ENCODE measurements at regions not wholly inside any gene's neighbourhood (a gene's known extent, or its start where the extent isn't known, plus 50 kb on each side); places are given as distances from the start of the nearest gene placed in this dataset.

GRCh38 chr7:17027143-17027788, 145.5 kb upstream of the AGR3 start:
- H2AFZ ChIP-seq (ENCODE audit: low read depth, low read length, severe bottlenecking) = no peak overlapping the region
- no peak overlapping the region for H3K4me2 ChIP-seq (ENCODE audit: low read depth, low read length, poor library complexity, severe bottlenecking)

DNA sequence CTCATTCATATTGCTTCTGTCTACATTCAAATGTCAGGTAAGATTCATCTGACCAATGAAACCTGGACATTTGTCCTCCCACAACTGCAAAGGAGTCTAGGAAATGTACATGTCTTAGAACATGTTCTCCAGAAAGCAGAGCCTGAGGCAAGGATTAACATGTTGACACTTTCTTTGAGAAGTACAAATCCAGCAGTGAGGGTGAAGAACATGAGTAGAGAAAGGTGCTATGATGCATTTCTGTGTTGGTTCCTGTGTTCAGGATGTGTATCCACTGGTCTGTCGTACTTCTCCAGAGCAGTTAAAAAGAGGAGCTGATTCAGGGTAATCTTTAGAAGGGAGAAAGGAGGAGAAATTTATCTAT, 146.0 kb upstream of the AGR3 start:
- Histone ChIP-seq H4K20me1 (ENCODE audit: low read depth, low read length) (no peaks in the 10 kb centered on the region), H3K9me2 (replicated peaks; ENCODE audit: insufficient read depth, low read length) (no peaks in the 10 kb centered on the region), H3K4me3 (ENCODE audit: insufficient read depth, low read length, poor library complexity, severe bottlenecking) (no peak overlapping the region), H3K27me3 (ENCODE audit: low read length) (no peaks in the 10 kb centered on the region), H3K27ac (ENCODE audit: low read depth, low read length) (no peak overlapping the region), H3K4me2 (ENCODE audit: low read depth, low read length, poor library complexity, severe bottlenecking) (no peak overlapping the region), H3K36me3 (ENCODE audit: low read length) (no peaks in the 10 kb centered on the region), H3F3A (ENCODE audit: insufficient read depth) (no peaks in the 10 kb centered on the region), H3K79me2 (ENCODE audit: insufficient read depth, low read length) (no peaks in the 10 kb centered on the region), H2AFZ (ENCODE audit: low read depth, low read length, severe bottlenecking) (no peak overlapping the region), H3K9me3 (ENCODE audit: insufficient read depth, low read length) (no peaks in the 10 kb centered on the region), H3K9ac (ENCODE audit: low read length) (no peak overlapping the region)
- TF ChIP-seq EZH2phosphoT487 (conservative IDR thresholded peaks at IDR 0.05; ENCODE audit: low read length) (no peak), CTCF (IDR thresholded peaks at IDR 0.05; ENCODE audit: insufficient read depth, low read length, poor library complexity, severe bottlenecking) (no peak)

More at GRCh38 chr7:17027143-17027788, 145.5 kb upstream of the AGR3 start:
- no peak overlapping the region for H3K27ac ChIP-seq (ENCODE audit: low read depth, low read length)
- H3K9me2 ChIP-seq (replicated peaks; ENCODE audit: insufficient read depth, low read length) = no peaks in the 10 kb centered on the region
- H3K79me2 ChIP-seq (ENCODE audit: insufficient read depth, low read length) = no peaks in the 10 kb centered on the region
- TF ChIP-seq CTCF (IDR thresholded peaks at IDR 0.05; ENCODE audit: insufficient read depth, low read length, poor library complexity, severe bottlenecking) (no peak), EZH2phosphoT487 (conservative IDR thresholded peaks at IDR 0.05; ENCODE audit: low read length) (no peak)
- no peaks in the 10 kb centered on the region for H3K27me3 ChIP-seq (ENCODE audit: low read length)
- H3K9ac ChIP-seq (ENCODE audit: low read length) = no peak overlapping the region
- H3K36me3 ChIP-seq (ENCODE audit: low read length) = no peaks in the 10 kb centered on the region
- H4K20me1 ChIP-seq (ENCODE audit: low read depth, low read length) = no peaks in the 10 kb centered on the region
- H3K4me3 ChIP-seq (ENCODE audit: insufficient read depth, low read length, poor library complexity, severe bottlenecking) = no peak overlapping the region
- H3F3A ChIP-seq (ENCODE audit: insufficient read depth) = no peaks in the 10 kb centered on the region
- no peaks in the 10 kb centered on the region for H3K9me3 ChIP-seq (ENCODE audit: insufficient read depth, low read length)

- no peaks in the 10 kb centered on the region for H3F3A ChIP-seq (ENCODE audit: insufficient read depth)
- no peak overlapping the region for H2AFZ ChIP-seq (ENCODE audit: low read depth, low read length, severe bottlenecking)
- no peaks in the 10 kb centered on the region for H3K27me3 ChIP-seq (ENCODE audit: low read length)
- no peaks in the 10 kb centered on the region for H3K9me2 ChIP-seq (replicated peaks; ENCODE audit: insufficient read depth, low read length)
- H3K27ac ChIP-seq (ENCODE audit: low read depth, low read length) = no peak overlapping the region
- no peak overlapping the region for H3K4me2 ChIP-seq (ENCODE audit: low read depth, low read length, poor library complexity, severe bottlenecking)
- H3K9me3 ChIP-seq (ENCODE audit: insufficient read depth, low read length) = no peaks in the 10 kb centered on the region
- no peaks in the 10 kb centered on the region for H3K36me3 ChIP-seq (ENCODE audit: low read length)
- H3K9ac ChIP-seq (ENCODE audit: low read length) = no peak overlapping the region
- H3K79me2 ChIP-seq (ENCODE audit: insufficient read depth, low read length) = no peaks in the 10 kb centered on the region
- TF ChIP-seq CTCF (IDR thresholded peaks at IDR 0.05; ENCODE audit: insufficient read depth, low read length, poor library complexity, severe bottlenecking) = no peak
- no peak for TF ChIP-seq EZH2phosphoT487 (conservative IDR thresholded peaks at IDR 0.05; ENCODE audit: low read length)
- H3K4me3 ChIP-seq (ENCODE audit: insufficient read depth, low read length, poor library complexity, severe bottlenecking) = no peak overlapping the region
- H4K20me1 ChIP-seq (ENCODE audit: low read depth, low read length) = no peaks in the 10 kb centered on the region
Measured at GRCh38 chr7:17029150-17029549, 147.4 kb upstream of the AGR3 start.
